ENCODE measurements at regions not wholly inside any gene's neighbourhood (a gene's known extent, or its start where the extent isn't known, plus 50 kb on each side); places are given as distances from the start of the nearest gene placed in this dataset.

GRCh38 chr6:158914923-158915322, 85.1 kb downstream of the RSPH3 start:
- Mint-ChIP-seq H3K4me1 (peaks cover 18% of the 10 kb centered on the region), H3K27ac (no peak overlapping the region)
- no peak overlapping the region for H3K9ac ChIP-seq (ENCODE audit: extremely low read depth, low read length, poor library complexity, severe bottlenecking)

GRCh38 chr6:158913580-158913979, 86.4 kb downstream of the RSPH3 start:
- Histone ChIP-seq H3K9me3 (ENCODE audit: control insufficient read depth, low read length) (no peaks in the 10 kb centered on the region), H3K4me1 (ENCODE audit: control insufficient read depth, insufficient read depth, low read length) (no peaks in the 10 kb centered on the region), H3K4me3 (ENCODE audit: low read length) (no peak overlapping the region), H3K36me3 (ENCODE audit: control insufficient read depth, insufficient read depth, low read length) (no peaks in the 10 kb centered on the region), H3K9ac (ENCODE audit: extremely low read depth, low read length, poor library complexity, severe bottlenecking) (no peak overlapping the region), H3K27ac (ENCODE audit: low read depth, low read length) (no peak overlapping the region), H3K27me3 (ENCODE audit: control insufficient read depth, insufficient read depth, low read length, poor library complexity, severe bottlenecking) (no peaks in the 10 kb centered on the region)
- peaks cover 18% of the 10 kb centered on the region for H3K4me1 Mint-ChIP-seq
- WGBS, 2 experiments (ENCODE audit: insufficient coverage in 1 of 2, insufficient read length in 1 of 2), result 91 to 94% methylated on average over 2 to 9 of the region's 9 CpGs
- no peaks in the 10 kb centered on the region for H3K27me3 Mint-ChIP-seq (ENCODE audit: insufficient read depth)
- H3K36me3 Mint-ChIP-seq (ENCODE audit: low read depth), result no peaks in the 10 kb centered on the region
- no peak for DNase-seq
- H3K27ac Mint-ChIP-seq, result no peak overlapping the region
- H3K9me3 Mint-ChIP-seq, result peaks cover 3% of the 10 kb centered on the region
- TF ChIP-seq CTCF (conservative IDR thresholded peaks at IDR 0.05), result no peak
- no peak overlapping the region for H3K4me3 Mint-ChIP-seq

More at GRCh38 chr6:158914923-158915322, 85.1 kb downstream of the RSPH3 start:
- H3K27me3 ChIP-seq (ENCODE audit: control insufficient read depth, insufficient read depth, low read length, poor library complexity, severe bottlenecking), result no peaks in the 10 kb centered on the region
- TF ChIP-seq CTCF (conservative IDR thresholded peaks at IDR 0.05), result no peak
- H3K4me3 ChIP-seq (ENCODE audit: low read length), result no peak overlapping the region
- H3K27ac ChIP-seq (ENCODE audit: low read depth, low read length), result no peak overlapping the region
- peaks cover under 1% of the 10 kb centered on the region for H3K9me3 Mint-ChIP-seq
- no peak for DNase-seq
- WGBS, 2 experiments (ENCODE audit: insufficient coverage in 1 of 2, insufficient read length in 1 of 2), result 80 to 100% methylated on average over 4 to 8 of the region's 8 CpGs
- H3K36me3 ChIP-seq (ENCODE audit: control insufficient read depth, insufficient read depth, low read length), result no peaks in the 10 kb centered on the region
- H3K9me3 ChIP-seq (ENCODE audit: control insufficient read depth, low read length), result no peaks in the 10 kb centered on the region
- H3K36me3 Mint-ChIP-seq (ENCODE audit: low read depth), result no peaks in the 10 kb centered on the region
- H3K4me3 Mint-ChIP-seq, result no peak overlapping the region
- no peaks in the 10 kb centered on the region for H3K27me3 Mint-ChIP-seq (ENCODE audit: insufficient read depth)
- no peaks in the 10 kb centered on the region for H3K4me1 ChIP-seq (ENCODE audit: control insufficient read depth, insufficient read depth, low read length)

- TF ChIP-seq CTCF (conservative IDR thresholded peaks at IDR 0.05), result no peak
- Mint-ChIP-seq H3K27ac (no peak overlapping the region), H3K9me3 (peaks cover 3% of the 10 kb centered on the region), H3K27me3 (ENCODE audit: insufficient read depth) (no peaks in the 10 kb centered on the region), H3K4me1 (peaks cover 18% of the 10 kb centered on the region), H3K36me3 (ENCODE audit: low read depth) (no peaks in the 10 kb centered on the region), H3K4me3 (no peak overlapping the region)
- Histone ChIP-seq H3K36me3 (ENCODE audit: control insufficient read depth, insufficient read depth, low read length) (no peaks in the 10 kb centered on the region), H3K9ac (ENCODE audit: extremely low read depth, low read length, poor library complexity, severe bottlenecking) (no peak overlapping the region), H3K4me1 (ENCODE audit: control insufficient read depth, insufficient read depth, low read length) (no peaks in the 10 kb centered on the region), H3K9me3 (ENCODE audit: control insufficient read depth, low read length) (no peaks in the 10 kb centered on the region), H3K27ac (ENCODE audit: low read depth, low read length) (no peak overlapping the region), H3K27me3 (ENCODE audit: control insufficient read depth, insufficient read depth, low read length, poor library complexity, severe bottlenecking) (no peaks in the 10 kb centered on the region), H3K4me3 (ENCODE audit: low read length) (no peak overlapping the region)
- no peak for DNase-seq
- 67 to 94% methylated on average over 1 to 2 of the region's 2 CpGs for WGBS, 2 experiments (ENCODE audit: insufficient coverage in 1 of 2, insufficient read length in 1 of 2)
Measured at GRCh38 chr6:158912655-158913054, 87.3 kb downstream of the RSPH3 start.

All from endodermal cell (in vitro differentiated cells).